GM23338 (cell line): ENCODE measurements at regions not wholly inside any gene's neighbourhood (a gene's known extent, or its start where the extent isn't known, plus 50 kb on each side); places are given as distances from the start of the nearest gene placed in this dataset.

ENCODE experiments used
- ATAC-seq: fragments of 200-7000 bp; cut with Tn5 transposase; 3 replicates; pipeline ENCODE4 v1.9.1; 2020
- DNase-seq: peaks from one replicate; pipeline ENCODE4 v3.0.0-alpha.2; 2015; ENCODE audit warnings: low spot score
- H2AFZ ChIP-seq: fragments of 200-600 bp; sonication (generic); 2 replicates; pipeline ENCODE4 v1.8.0; 2016; ENCODE audit warnings: antibody characterized with exemption, mild to moderate bottlenecking, moderate library complexity
- H3F3A ChIP-seq: fragments of 200-600 bp; sonication (generic); replicated peaks from 2 replicates; pipeline ENCODE4 v1.8.0; 2017; ENCODE audit warnings: antibody characterized with exemption, mixed run types, low read depth
- H3K27ac ChIP-seq: fragments of 200-600 bp; sonication (generic); 2 replicates; pipeline ENCODE4 v1.6.1; 2016; ENCODE audit warnings: low read depth
- H3K27me3 ChIP-seq: fragments of 200-600 bp; sonication (generic); 2 replicates; pipeline ENCODE4 v1.8.0; 2016; ENCODE audit warnings: mild to moderate bottlenecking, mixed run types, moderate library complexity; ENCODE audit not compliant: insufficient read depth
- H3K36me3 ChIP-seq: fragments of 200-600 bp; sonication (generic); 2 replicates; pipeline ENCODE4 v1.8.0; 2016; ENCODE audit warnings: mild to moderate bottlenecking; ENCODE audit not compliant: insufficient read depth
- H3K4me1 ChIP-seq: fragments of 200-600 bp; sonication (generic); 2 replicates; pipeline ENCODE4 v1.8.0; 2016; ENCODE audit warnings: mild to moderate bottlenecking, moderate library complexity; ENCODE audit not compliant: insufficient read depth
- H3K4me2 ChIP-seq: fragments of 200-600 bp; sonication (generic); 2 replicates; pipeline ENCODE4 v1.7.1; 2017; ENCODE audit warnings: mixed run types
- H3K4me3 ChIP-seq: fragments of 200-600 bp; sonication (generic); 2 replicates; pipeline ENCODE4 v1.6.1; 2016; ENCODE audit warnings: mixed run types
- H3K79me2 ChIP-seq: fragments of 200-600 bp; sonication (generic); replicated peaks from 2 replicates; pipeline ENCODE4 v1.8.0; 2017; ENCODE audit warnings: mild to moderate bottlenecking; ENCODE audit not compliant: insufficient read depth
- H3K9me2 ChIP-seq: fragments of 200-600 bp; sonication (generic); 2 replicates; pipeline ENCODE4 v1.8.0; 2017; ENCODE audit not compliant: insufficient read depth
- H4K20me1 ChIP-seq: fragments of 200-600 bp; sonication (generic); replicated peaks from 2 replicates; pipeline ENCODE4 v1.8.0; 2017; ENCODE audit warnings: mild to moderate bottlenecking; ENCODE audit not compliant: insufficient read depth
- H3K27ac Mint-ChIP-seq: 2 replicates; pipeline ENCODE4 v1.8.0; 2020; ENCODE audit warnings: inconsistent platforms, mild to moderate bottlenecking, moderate library complexity, mixed read lengths
- H3K27me3 Mint-ChIP-seq: 3 replicates; pipeline ENCODE4 v1.8.0; 2022; ENCODE audit warnings: low read depth, mild to moderate bottlenecking, moderate library complexity, mixed read lengths, inconsistent platforms; ENCODE audit not compliant: insufficient read depth, poor library complexity
- H3K36me3 Mint-ChIP-seq: 3 replicates; pipeline ENCODE4 v1.8.0; 2021; ENCODE audit warnings: low read depth, mild to moderate bottlenecking, inconsistent platforms, moderate library complexity, mixed read lengths
- H3K4me1 Mint-ChIP-seq: 3 replicates; pipeline ENCODE4 v1.8.0; 2020; ENCODE audit warnings: mild to moderate bottlenecking, inconsistent platforms, mixed read lengths
- H3K4me3 Mint-ChIP-seq: 3 replicates; pipeline ENCODE4 v1.8.0; 2021; ENCODE audit warnings: moderate library complexity, mild to moderate bottlenecking, inconsistent platforms, mixed read lengths
- H3K9me3 Mint-ChIP-seq: 3 replicates; pipeline ENCODE4 v1.8.0; 2020; ENCODE audit warnings: moderate library complexity, mild to moderate bottlenecking, inconsistent platforms, mixed read lengths
- CREB1 ChIP-seq: fragments of 250-450 bp; sonication (Bioruptor Pico); IDR thresholded peaks from 2 replicates; pipeline ENCODE4 v1.5.0; 2020; ENCODE audit warnings: low read depth, mild to moderate bottlenecking, moderate library complexity
- EZH2 ChIP-seq: fragments of 200-600 bp; sonication (generic); IDR thresholded peaks from one replicate; pipeline ENCODE4 v1.8.0; 2017; ENCODE audit warnings: antibody characterized with exemption, mild to moderate bottlenecking, low read depth; ENCODE audit not compliant: unreplicated experiment
- EZH2phosphoT487 ChIP-seq: fragments of 200-600 bp; sonication (generic); IDR thresholded peaks from one replicate; pipeline ENCODE4 v1.8.1; 2018; ENCODE audit warnings: antibody characterized with exemption; ENCODE audit not compliant: unreplicated experiment
- JUNB ChIP-seq: IDR thresholded peaks from one replicate; pipeline ENCODE4 v1.6.1; 2016; ENCODE audit warnings: antibody characterized with exemption; ENCODE audit not compliant: unreplicated experiment
- NANOG ChIP-seq: IDR thresholded peaks from 2 replicates; pipeline ENCODE4 v1.6.1; 2016; ENCODE audit warnings: antibody characterized with exemption, borderline replicate concordance
- POLR2AphosphoS5 ChIP-seq: IDR thresholded peaks from 2 replicates; pipeline ENCODE4 v1.6.1; 2016; ENCODE audit warnings: antibody characterized with exemption, low read depth
- STAT1 ChIP-seq: IDR thresholded peaks from one replicate; pipeline ENCODE4 v1.6.1; 2016; ENCODE audit warnings: antibody characterized with exemption; ENCODE audit not compliant: unreplicated experiment
- ZNF114 ChIP-seq: fragments of 250-450 bp; sonication (Bioruptor Pico); IDR thresholded peaks from 2 replicates; pipeline ENCODE4 v1.5.0; 2020; ENCODE audit warnings: mild to moderate bottlenecking, moderate library complexity
- ZNF331 ChIP-seq: fragments of 250-450 bp; sonication (Bioruptor Pico); IDR thresholded peaks from 2 replicates; pipeline ENCODE4 v1.5.0; 2020; ENCODE audit warnings: low read depth, mild to moderate bottlenecking, moderate library complexity
- TF ChIP-seq, protein P1 (sequence below): IDR thresholded peaks from 2 replicates; pipeline ENCODE4 v1.6.1; 2016; ENCODE audit warnings: antibody characterized with exemption
- TF ChIP-seq, protein P2 (sequence below), 2 experiments: fragments of 200-600 bp in 1 of 2; sonication (generic) in 1 of 2; conservative IDR thresholded peaks; 2 replicates each; pipeline versions ENCODE4 v1.5.1 to v1.6.1; 2016 to 2017; ENCODE audit warnings: antibody characterized with exemption in 2 of 2, low read depth in 2 of 2, mild to moderate bottlenecking in 2 of 2, moderate library complexity in 1 of 2
- TF ChIP-seq, protein P3 (sequence below): IDR thresholded peaks from one replicate; pipeline ENCODE4 v1.6.1; 2018; ENCODE audit warnings: antibody characterized with exemption; ENCODE audit not compliant: unreplicated experiment
- TF ChIP-seq, protein P4 (sequence below): fragments of 250-450 bp; sonication (Bioruptor Pico); IDR thresholded peaks from 2 replicates; pipeline ENCODE4 v1.5.0; 2020; ENCODE audit warnings: mild to moderate bottlenecking, moderate library complexity

DNA sequence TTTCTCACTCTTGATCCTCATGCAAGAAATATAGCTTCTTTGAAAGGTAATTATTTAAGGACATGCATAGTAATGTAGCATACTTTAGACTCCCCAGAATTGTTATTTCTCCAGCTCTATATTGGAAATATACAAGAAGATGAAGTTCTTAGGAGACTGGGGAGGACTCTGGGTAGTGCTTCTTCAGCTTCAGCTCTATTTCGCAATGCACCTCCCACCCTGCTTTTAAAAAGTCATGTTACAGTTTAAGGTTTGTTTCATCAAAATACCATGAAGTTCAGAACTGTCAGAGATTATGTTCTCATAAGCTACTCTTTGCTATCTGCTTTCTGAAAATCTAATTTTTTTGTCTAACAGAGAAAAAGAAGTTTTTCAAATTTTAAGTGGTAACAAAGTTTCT, 586.2 kb upstream of the ADGRL4 start:
- peaks cover 6% of the 10 kb centered on the region; the same call in 1 of the 2 replicates for H3K9me2 ChIP-seq
- peaks cover 43% of the 10 kb centered on the region for H3K4me1 ChIP-seq
- no peak for ATAC-seq
- peaks cover 39% of the 10 kb centered on the region for H3K4me1 Mint-ChIP-seq
- no peaks in the 10 kb centered on the region for H3K27me3 Mint-ChIP-seq
- H3K27ac ChIP-seq, result no peak overlapping the region
- no peaks in the 10 kb centered on the region for H4K20me1 ChIP-seq
- no peak overlapping the region for H2AFZ ChIP-seq
- no peak overlapping the region for H3K4me2 ChIP-seq
- no peak overlapping the region for H3K4me3 ChIP-seq
- TF ChIP-seq NANOG (no peak), EZH2 (no peak), ZNF114 (no peak), ZNF331 (CRISPR knock-in tag) (no peak), JUNB (no peak), CREB1 (no peak), STAT1 (no peak), EZH2phosphoT487 (no peak), POLR2AphosphoS5 (no peak)
- TF ChIP-seq, protein P1, sequence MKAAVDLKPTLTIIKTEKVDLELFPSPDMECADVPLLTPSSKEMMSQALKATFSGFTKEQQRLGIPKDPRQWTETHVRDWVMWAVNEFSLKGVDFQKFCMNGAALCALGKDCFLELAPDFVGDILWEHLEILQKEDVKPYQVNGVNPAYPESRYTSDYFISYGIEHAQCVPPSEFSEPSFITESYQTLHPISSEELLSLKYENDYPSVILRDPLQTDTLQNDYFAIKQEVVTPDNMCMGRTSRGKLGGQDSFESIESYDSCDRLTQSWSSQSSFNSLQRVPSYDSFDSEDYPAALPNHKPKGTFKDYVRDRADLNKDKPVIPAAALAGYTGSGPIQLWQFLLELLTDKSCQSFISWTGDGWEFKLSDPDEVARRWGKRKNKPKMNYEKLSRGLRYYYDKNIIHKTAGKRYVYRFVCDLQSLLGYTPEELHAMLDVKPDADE, result no peak
- TF ChIP-seq, protein P2, sequence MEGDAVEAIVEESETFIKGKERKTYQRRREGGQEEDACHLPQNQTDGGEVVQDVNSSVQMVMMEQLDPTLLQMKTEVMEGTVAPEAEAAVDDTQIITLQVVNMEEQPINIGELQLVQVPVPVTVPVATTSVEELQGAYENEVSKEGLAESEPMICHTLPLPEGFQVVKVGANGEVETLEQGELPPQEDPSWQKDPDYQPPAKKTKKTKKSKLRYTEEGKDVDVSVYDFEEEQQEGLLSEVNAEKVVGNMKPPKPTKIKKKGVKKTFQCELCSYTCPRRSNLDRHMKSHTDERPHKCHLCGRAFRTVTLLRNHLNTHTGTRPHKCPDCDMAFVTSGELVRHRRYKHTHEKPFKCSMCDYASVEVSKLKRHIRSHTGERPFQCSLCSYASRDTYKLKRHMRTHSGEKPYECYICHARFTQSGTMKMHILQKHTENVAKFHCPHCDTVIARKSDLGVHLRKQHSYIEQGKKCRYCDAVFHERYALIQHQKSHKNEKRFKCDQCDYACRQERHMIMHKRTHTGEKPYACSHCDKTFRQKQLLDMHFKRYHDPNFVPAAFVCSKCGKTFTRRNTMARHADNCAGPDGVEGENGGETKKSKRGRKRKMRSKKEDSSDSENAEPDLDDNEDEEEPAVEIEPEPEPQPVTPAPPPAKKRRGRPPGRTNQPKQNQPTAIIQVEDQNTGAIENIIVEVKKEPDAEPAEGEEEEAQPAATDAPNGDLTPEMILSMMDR (conservative IDR thresholded peaks at IDR 0.05; ENCODE audit: low read depth in 2 of 2), result no peak
- TF ChIP-seq, protein P3, sequence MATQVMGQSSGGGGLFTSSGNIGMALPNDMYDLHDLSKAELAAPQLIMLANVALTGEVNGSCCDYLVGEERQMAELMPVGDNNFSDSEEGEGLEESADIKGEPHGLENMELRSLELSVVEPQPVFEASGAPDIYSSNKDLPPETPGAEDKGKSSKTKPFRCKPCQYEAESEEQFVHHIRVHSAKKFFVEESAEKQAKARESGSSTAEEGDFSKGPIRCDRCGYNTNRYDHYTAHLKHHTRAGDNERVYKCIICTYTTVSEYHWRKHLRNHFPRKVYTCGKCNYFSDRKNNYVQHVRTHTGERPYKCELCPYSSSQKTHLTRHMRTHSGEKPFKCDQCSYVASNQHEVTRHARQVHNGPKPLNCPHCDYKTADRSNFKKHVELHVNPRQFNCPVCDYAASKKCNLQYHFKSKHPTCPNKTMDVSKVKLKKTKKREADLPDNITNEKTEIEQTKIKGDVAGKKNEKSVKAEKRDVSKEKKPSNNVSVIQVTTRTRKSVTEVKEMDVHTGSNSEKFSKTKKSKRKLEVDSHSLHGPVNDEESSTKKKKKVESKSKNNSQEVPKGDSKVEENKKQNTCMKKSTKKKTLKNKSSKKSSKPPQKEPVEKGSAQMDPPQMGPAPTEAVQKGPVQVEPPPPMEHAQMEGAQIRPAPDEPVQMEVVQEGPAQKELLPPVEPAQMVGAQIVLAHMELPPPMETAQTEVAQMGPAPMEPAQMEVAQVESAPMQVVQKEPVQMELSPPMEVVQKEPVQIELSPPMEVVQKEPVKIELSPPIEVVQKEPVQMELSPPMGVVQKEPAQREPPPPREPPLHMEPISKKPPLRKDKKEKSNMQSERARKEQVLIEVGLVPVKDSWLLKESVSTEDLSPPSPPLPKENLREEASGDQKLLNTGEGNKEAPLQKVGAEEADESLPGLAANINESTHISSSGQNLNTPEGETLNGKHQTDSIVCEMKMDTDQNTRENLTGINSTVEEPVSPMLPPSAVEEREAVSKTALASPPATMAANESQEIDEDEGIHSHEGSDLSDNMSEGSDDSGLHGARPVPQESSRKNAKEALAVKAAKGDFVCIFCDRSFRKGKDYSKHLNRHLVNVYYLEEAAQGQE, result no peak
- TF ChIP-seq, protein P4, sequence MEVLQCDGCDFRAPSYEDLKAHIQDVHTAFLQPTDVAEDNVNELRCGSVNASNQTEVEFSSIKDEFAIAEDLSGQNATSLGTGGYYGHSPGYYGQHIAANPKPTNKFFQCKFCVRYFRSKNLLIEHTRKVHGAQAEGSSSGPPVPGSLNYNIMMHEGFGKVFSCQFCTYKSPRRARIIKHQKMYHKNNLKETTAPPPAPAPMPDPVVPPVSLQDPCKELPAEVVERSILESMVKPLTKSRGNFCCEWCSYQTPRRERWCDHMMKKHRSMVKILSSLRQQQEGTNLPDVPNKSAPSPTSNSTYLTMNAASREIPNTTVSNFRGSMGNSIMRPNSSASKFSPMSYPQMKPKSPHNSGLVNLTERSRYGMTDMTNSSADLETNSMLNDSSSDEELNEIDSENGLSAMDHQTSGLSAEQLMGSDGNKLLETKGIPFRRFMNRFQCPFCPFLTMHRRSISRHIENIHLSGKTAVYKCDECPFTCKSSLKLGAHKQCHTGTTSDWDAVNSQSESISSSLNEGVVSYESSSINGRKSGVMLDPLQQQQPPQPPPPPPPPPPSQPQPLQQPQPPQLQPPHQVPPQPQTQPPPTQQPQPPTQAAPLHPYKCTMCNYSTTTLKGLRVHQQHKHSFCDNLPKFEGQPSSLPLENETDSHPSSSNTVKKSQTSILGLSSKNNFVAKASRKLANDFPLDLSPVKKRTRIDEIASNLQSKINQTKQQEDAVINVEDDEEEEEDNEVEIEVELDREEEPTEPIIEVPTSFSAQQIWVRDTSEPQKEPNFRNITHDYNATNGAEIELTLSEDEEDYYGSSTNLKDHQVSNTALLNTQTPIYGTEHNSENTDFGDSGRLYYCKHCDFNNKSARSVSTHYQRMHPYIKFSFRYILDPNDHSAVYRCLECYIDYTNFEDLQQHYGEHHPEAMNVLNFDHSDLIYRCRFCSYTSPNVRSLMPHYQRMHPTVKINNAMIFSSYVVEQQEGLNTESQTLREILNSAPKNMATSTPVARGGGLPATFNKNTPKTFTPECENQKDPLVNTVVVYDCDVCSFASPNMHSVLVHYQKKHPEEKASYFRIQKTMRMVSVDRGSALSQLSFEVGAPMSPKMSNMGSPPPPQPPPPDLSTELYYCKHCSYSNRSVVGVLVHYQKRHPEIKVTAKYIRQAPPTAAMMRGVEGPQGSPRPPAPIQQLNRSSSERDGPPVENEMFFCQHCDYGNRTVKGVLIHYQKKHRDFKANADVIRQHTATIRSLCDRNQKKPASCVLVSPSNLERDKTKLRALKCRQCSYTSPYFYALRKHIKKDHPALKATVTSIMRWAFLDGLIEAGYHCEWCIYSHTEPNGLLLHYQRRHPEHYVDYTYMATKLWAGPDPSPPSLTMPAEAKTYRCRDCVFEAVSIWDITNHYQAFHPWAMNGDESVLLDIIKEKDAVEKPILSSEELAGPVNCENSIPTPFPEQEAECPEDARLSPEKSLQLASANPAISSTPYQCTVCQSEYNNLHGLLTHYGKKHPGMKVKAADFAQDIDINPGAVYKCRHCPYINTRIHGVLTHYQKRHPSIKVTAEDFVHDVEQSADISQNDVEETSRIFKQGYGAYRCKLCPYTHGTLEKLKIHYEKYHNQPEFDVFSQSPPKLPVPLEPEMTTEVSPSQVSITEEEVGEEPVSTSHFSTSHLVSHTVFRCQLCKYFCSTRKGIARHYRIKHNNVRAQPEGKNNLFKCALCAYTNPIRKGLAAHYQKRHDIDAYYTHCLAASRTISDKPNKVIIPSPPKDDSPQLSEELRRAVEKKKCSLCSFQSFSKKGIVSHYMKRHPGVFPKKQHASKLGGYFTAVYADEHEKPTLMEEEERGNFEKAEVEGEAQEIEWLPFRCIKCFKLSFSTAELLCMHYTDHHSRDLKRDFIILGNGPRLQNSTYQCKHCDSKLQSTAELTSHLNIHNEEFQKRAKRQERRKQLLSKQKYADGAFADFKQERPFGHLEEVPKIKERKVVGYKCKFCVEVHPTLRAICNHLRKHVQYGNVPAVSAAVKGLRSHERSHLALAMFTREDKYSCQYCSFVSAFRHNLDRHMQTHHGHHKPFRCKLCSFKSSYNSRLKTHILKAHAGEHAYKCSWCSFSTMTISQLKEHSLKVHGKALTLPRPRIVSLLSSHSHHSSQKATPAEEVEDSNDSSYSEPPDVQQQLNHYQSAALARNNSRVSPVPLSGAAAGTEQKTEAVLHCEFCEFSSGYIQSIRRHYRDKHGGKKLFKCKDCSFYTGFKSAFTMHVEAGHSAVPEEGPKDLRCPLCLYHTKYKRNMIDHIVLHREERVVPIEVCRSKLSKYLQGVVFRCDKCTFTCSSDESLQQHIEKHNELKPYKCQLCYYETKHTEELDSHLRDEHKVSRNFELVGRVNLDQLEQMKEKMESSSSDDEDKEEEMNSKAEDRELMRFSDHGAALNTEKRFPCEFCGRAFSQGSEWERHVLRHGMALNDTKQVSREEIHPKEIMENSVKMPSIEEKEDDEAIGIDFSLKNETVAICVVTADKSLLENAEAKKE (CRISPR knock-in tag), result no peak
- DNase-seq, result no peak
- H3K36me3 ChIP-seq, result no peaks in the 10 kb centered on the region
- no peak overlapping the region for H3K4me3 Mint-ChIP-seq
- H3K27ac Mint-ChIP-seq, result no peak overlapping the region
- no peaks in the 10 kb centered on the region for H3K27me3 ChIP-seq
- H3K9me3 Mint-ChIP-seq, result 0 out of 3 replicates have a peak, but pooled peaks cover 4% of the 10 kb centered on the region
- H3K79me2 ChIP-seq, result no peaks in the 10 kb centered on the region
- no peaks in the 10 kb centered on the region for H3F3A ChIP-seq
- H3K36me3 Mint-ChIP-seq, result peaks cover 13% of the 10 kb centered on the region; the same call in 2 of the 3 replicates
